SU-DHL-6 (cell line): ENCODE measurements at regions not wholly inside any gene's neighbourhood (a gene's known extent, or its start where the extent isn't known, plus 50 kb on each side); places are given as distances from the start of the nearest gene placed in this dataset.

ENCODE experiments used
- H2AFZ ChIP-seq: fragments of 200-600 bp; sonication (generic); 2 replicates; pipeline ENCODE4 v1.6.1; 2014; ENCODE audit warnings: low read depth, mild to moderate bottlenecking, moderate library complexity, mixed read lengths, antibody characterized with exemption, low read length; ENCODE audit not compliant: severe bottlenecking
- H3F3A ChIP-seq: fragments of 200-600 bp; shearing (Covaris generic); 2 replicates; pipeline ENCODE4 v1.6.0; 2016; ENCODE audit warnings: antibody characterized with exemption, mild to moderate bottlenecking; ENCODE audit not compliant: insufficient read depth
- H3K27ac ChIP-seq: fragments of 200-600 bp; sonication (generic); 2 replicates; pipeline ENCODE4 v1.5.1; 2016; ENCODE audit warnings: low read depth, mild to moderate bottlenecking, low read length, moderate library complexity, mixed read lengths
- H3K27me3 ChIP-seq: fragments of 200-600 bp; sonication (generic), shearing (Covaris generic); 2 replicates; pipeline ENCODE4 v1.6.0; 2014; ENCODE audit warnings: mild to moderate bottlenecking, low read length
- H3K36me3 ChIP-seq: fragments of 200-600 bp; sonication (generic); 2 replicates; pipeline ENCODE4 v1.6.1; 2014; ENCODE audit warnings: mild to moderate bottlenecking, low read length, mixed read lengths
- H3K4me2 ChIP-seq: fragments of 300-600, 200-600 bp; shearing (Covaris generic), sonication (generic); 2 replicates; pipeline ENCODE4 v1.6.0; 2014; ENCODE audit warnings: low read length, low read depth, mild to moderate bottlenecking; ENCODE audit not compliant: poor library complexity, severe bottlenecking
- H3K4me3 ChIP-seq: fragments of 200-600 bp; sonication (generic); 2 replicates; pipeline ENCODE4 v1.5.1; 2014; ENCODE audit warnings: antibody characterized with exemption, low read length, mild to moderate bottlenecking, mixed read lengths; ENCODE audit not compliant: insufficient read depth, poor library complexity, severe bottlenecking
- H3K79me2 ChIP-seq: fragments of 200-600 bp; sonication (generic); 2 replicates; pipeline ENCODE4 v1.6.1; 2014; ENCODE audit warnings: mild to moderate bottlenecking, low read length, moderate library complexity; ENCODE audit not compliant: insufficient read depth
- H3K9ac ChIP-seq: fragments of 200-600 bp; sonication (generic); 2 replicates; pipeline ENCODE4 v1.7.0; 2014; ENCODE audit warnings: mild to moderate bottlenecking, low read length
- H3K9me2 ChIP-seq: fragments of 200-600 bp; sonication (generic); replicated peaks from 2 replicates; pipeline ENCODE4 v1.6.1; 2014; ENCODE audit warnings: low read length; ENCODE audit not compliant: insufficient read depth
- H3K9me3 ChIP-seq: fragments of 200-600 bp; sonication (generic); 2 replicates; pipeline ENCODE4 v1.6.1; 2014; ENCODE audit warnings: low read length, mixed read lengths; ENCODE audit not compliant: insufficient read depth
- H4K20me1 ChIP-seq: fragments of 200-600 bp; sonication (generic); 2 replicates; pipeline ENCODE4 v1.6.1; 2014; ENCODE audit warnings: low read depth, mild to moderate bottlenecking, antibody characterized with exemption, low read length, moderate library complexity, mixed read lengths
- CTCF ChIP-seq: fragments of 200-600 bp; sonication (generic); IDR thresholded peaks from one replicate; pipeline ENCODE4 v1.5.1; 2017; ENCODE audit warnings: antibody characterized with exemption, mild to moderate bottlenecking, low read length, moderate library complexity; ENCODE audit not compliant: insufficient read depth, poor library complexity, severe bottlenecking
- EZH2phosphoT487 ChIP-seq: fragments of 200-600 bp; sonication (generic), shearing (Covaris generic); conservative IDR thresholded peaks from 2 replicates; pipeline ENCODE4 v1.6.1; 2018; ENCODE audit warnings: mild to moderate bottlenecking, antibody characterized with exemption, low read length, moderate library complexity, mixed read lengths

- no peaks in the 10 kb centered on the region for H3K36me3 ChIP-seq
- no peaks in the 10 kb centered on the region for H3K9me3 ChIP-seq
- H3F3A ChIP-seq, result no peaks in the 10 kb centered on the region
- H3K4me3 ChIP-seq, result no peak overlapping the region
- no peaks in the 10 kb centered on the region for H3K79me2 ChIP-seq
- no peak for TF ChIP-seq EZH2phosphoT487
- TF ChIP-seq CTCF, result no peak
- H3K4me2 ChIP-seq, result no peak overlapping the region
- no peak overlapping the region for H3K27ac ChIP-seq
- no peaks in the 10 kb centered on the region for H3K27me3 ChIP-seq
- H4K20me1 ChIP-seq, result no peaks in the 10 kb centered on the region
- H3K9me2 ChIP-seq, result no peaks in the 10 kb centered on the region
- H2AFZ ChIP-seq, result no peak overlapping the region
- H3K9ac ChIP-seq, result no peak overlapping the region
Observed at GRCh38 chr3:110067527-110067926, 730.2 kb upstream of the DPPA4 start.

GRCh38 chr3:110069761-110070160 lies 732.4 kb upstream of the DPPA4 start:
- Histone ChIP-seq H3K4me2 (no peak overlapping the region), H4K20me1 (no peaks in the 10 kb centered on the region), H3K9ac (no peak overlapping the region), H3K79me2 (no peaks in the 10 kb centered on the region), H3F3A (no peaks in the 10 kb centered on the region), H3K36me3 (no peaks in the 10 kb centered on the region), H3K27ac (no peak overlapping the region), H3K4me3 (no peak overlapping the region), H2AFZ (no peak overlapping the region), H3K9me3 (no peaks in the 10 kb centered on the region), H3K9me2 (no peaks in the 10 kb centered on the region), H3K27me3 (no peaks in the 10 kb centered on the region)
- TF ChIP-seq CTCF (no peak), EZH2phosphoT487 (no peak)

DNA sequence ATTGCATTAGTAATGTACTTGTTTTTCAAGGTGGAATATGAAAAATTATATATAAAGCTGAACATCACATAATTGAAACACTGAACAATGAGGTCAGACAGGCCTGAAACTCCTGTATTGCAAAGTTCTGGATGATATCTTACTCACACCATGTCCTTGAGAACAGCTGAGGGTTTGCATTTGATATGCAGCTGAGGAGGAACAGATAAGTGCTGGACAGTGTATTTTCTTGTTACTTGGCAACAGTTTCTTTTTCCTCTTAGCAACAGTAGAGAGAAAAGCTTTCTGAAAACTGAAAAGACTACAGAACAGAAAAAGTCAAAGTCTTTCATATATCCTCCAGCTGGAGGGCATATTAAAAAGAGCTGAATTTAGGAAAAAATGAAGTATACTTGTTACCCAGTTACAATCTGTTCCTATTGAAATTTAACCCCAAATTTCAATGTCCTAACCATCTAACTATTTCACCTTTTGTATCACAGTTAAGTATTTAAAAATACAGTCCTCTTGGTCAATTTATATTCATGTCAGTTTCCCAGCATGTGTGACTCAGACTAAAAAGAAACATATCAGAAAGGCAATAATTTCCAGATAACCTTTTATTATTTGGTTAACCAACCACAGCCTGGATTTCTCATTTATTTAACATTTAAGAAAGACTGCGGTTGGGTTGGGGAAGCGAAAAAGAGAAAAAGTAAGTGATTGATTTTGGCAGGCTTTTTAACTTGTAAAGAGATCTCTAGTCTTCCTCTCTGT lies 733.0 kb upstream of the DPPA4 start:
- Histone ChIP-seq H3K9me3 (no peaks in the 10 kb centered on the region), H3F3A (no peaks in the 10 kb centered on the region), H3K9me2 (no peaks in the 10 kb centered on the region), H3K36me3 (no peaks in the 10 kb centered on the region), H3K4me3 (no peak overlapping the region), H3K27ac (no peak overlapping the region), H3K4me2 (no peak overlapping the region), H4K20me1 (no peaks in the 10 kb centered on the region), H3K79me2 (no peaks in the 10 kb centered on the region), H3K27me3 (no peaks in the 10 kb centered on the region), H3K9ac (no peak overlapping the region), H2AFZ (no peak overlapping the region)
- TF ChIP-seq CTCF (no peak), EZH2phosphoT487 (no peak)
